ENCODE measurements at regions not wholly inside any gene's neighbourhood (a gene's known extent, or its start where the extent isn't known, plus 50 kb on each side); places are given as distances from the start of the nearest gene placed in this dataset.

DNA sequence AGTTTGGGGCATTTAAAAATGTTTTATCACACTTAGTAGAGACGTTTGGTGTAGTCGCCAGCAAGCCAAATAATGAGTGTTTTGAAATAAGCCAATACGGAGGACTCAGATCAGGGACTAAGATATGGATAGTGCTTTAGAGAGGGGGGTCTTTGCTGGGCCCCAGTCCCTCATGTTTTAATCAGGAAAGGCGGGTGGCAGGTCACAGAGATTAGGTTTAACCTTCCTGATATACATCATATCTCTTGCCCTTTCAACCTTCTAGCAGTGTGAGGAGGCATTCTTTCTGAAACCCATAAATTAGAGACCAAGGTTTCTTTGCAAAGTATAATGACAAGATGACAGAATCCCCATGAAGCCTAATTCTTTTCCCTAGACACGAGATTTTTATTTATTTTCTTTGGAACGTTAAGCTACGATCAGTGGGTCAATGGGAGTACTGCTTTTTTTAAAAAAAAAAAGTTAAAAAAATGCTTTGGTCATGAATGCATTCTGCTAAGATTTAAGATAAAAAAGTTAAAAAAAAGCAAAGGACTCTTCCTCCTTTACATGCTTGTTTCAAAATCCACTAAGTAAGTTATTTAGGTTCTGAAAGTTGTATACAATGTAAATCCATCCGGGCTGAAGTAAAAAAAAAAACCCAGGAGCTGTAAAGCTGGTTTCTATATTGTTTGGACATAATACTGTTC lies 572.1 kb upstream of the SALL1 start:
- no peak for DNase-seq (ENCODE audit: low read depth)

DNA sequence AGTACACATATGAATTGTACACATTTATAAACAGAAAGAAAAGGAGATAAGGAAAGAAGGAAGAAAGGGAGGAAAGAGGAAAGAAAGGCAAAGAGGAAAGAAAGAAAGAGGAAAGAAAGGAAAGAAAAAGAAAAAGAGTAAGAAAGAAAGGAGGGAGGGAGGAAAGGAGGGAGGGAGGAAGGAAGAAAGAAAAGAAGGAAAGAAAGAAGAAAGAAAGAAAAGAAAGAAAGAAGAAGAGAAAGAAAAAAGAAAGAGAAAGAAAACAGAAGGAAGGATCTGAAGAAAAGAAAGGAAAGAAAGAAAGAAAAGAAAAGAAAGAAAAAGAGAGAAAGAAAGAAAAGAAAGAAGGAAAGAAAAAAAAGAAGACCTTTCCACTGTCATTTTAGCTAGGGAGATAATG lies 571.4 kb upstream of the SALL1 start:
- DNase-seq (ENCODE audit: low read depth), result no peak

DNA sequence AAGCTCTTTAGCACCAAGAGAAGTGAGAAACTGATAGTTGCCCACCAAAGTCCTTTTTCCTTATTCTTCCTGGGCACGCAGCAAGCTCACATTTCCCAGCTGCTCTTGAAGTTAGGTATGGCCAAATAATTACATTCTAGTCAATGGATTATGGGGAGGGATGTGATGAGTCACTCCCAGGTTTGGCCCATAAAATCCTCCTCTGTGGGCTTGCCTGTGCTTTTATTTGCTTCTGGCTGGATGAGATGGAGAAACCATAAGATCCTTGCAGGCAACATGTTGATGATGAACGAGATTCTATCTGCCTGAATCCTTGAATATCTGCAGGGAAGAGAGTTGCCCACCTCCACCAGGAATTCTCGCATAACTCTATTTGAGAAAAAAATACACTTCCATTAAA lies 568.3 kb upstream of the SALL1 start:
- no peak for DNase-seq (ENCODE audit: low read depth)

DNA sequence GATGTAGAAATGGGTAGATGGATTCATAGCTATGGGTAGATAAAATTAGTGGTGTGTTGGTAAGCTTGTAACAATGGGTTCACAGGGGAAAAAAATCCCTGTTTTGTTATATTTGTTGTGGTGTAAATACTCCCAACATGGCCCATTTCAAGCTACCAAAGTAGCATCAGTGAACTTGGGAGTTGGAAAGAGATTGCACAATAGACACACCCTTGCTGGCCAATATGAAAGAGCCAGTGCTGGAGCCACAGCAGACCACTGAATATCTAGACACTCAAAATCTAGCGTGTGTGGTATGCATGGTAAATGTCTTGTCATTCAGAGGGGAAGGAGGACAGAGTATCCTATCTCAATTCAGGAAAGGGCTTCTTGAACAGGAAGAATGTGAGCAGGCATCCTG lies 565.1 kb upstream of the SALL1 start:
- no peak for DNase-seq (ENCODE audit: low read depth)

DNA sequence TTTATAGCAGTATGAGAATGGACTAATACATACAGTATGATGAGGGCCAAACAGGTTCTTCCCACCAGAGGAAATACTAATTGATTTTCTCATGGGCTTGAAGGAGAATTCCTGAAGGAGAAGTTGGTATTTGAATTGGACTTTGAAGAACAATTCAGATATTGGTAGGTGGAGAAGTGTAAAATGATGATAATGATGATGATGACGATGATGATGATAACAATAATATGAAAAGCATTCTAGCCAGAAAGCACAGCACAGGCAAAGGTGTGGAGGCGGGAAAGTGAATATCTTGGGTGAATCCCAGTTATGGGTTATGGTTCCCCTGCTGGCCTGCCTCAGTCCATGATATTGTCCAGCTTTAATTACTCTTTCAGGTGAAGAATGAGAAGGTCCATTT lies 562.4 kb upstream of the SALL1 start:
- no peak for DNase-seq (ENCODE audit: low read depth)

DNA sequence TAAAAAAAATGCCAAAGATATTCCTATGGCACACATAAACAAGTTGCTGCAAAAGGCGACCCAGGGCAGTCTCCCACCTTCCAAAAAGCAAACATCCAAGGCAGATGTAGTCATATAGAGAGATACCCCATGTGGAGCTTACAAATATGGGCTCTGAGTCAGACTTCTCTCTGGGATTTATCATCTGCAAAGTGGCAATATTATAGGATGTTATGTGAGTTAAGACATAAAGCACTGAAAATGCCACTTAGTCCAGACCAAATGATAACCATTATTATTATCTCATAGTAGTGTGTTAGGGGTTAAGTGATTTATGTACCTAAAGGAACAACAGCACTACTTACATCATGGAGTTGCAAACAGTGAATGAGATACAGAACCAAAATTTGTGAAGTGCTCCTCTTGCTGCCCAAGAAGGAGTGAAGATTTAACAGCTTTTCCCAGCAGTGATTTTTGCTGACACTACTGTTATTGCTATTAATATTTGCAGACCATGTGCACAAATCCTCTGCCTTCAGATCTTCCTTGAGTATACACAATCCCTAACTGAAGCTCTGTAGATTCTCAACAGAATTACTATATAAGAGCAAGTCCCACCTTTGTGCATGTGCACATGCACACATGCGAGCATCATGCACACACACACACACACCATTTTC lies 560.0 kb upstream of the SALL1 start:
- no peak for DNase-seq (ENCODE audit: low read depth)

DNA sequence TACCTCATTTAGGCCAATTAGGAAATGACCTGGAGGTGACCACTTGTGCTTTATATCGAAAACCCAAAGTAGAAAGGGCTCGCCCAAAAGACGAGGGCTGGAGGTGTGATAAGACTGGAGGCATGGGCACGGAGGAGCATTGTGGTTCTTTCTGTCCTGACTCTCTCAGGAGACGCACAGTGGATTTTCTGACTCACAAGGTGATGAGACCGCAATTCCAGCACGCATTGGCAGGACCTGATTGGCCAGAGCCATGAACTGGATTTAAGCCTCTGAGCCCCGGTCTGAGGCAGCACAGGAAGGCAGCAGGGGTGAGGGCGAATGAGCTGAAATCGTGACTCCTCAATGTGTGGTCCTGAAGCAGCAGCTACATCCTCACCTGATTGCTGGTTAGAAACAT lies 559.1 kb upstream of the SALL1 start:
- no peak for DNase-seq (ENCODE audit: low read depth)

DNA sequence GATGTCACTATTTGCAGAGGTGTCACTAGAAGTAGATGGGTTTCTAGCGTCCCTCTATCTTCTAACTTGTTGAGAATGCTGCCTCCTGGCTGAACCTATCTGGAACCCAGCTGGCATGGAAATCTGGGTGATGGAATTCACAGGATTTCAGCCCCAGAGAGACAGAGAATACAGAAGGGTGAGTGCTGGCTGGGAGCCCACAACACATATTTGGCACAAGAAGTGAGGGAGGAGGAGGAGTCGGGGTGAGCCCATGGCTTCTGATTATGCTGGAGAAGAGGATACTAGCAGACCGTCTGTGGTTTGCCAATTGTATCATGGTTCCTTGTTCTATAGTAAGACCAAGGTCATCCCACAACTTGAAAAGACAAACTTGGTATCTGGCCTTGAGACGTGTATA lies 557.8 kb upstream of the SALL1 start:
- no peak for DNase-seq (ENCODE audit: low read depth)

DNA sequence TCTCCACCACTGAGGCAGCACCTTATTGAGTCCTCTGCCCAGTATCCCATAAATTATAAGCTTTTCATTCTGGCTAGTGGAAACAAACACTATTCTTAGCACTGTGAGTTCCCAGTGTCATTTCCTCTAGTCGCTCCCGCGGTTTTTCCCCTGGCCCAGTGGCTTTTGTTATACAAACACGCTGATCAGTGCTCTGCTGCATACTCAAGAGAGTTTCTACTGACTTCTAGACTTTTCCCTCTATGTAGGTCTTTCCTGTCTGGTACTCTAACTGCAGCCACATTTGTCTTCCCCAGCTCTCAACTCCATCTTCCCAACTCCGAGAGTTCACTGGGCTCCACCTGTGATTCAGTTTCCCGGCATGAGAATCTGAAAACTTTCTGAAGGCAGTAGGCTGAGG lies 556.6 kb upstream of the SALL1 start:
- no peak for DNase-seq (ENCODE audit: low read depth)

DNA sequence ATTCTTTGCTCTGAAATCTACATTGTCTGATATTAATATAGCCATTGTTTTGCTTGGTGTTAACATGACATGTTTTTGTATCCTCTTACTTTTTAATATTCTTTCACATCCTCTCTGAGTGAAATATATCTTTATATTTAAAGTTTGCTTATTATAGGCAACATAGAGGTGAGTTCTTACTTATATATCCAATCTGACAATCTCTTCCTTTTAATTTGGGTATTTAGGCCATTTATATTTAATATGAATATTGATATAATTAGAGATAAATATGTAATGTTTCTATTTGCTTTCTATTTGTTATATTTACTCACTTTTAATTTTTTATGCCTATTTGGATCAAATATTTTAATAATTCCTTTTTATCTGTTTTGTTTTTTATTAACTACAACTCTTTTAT lies 554.1 kb upstream of the SALL1 start:
- DNase-seq (ENCODE audit: low read depth), result no peak

DNA sequence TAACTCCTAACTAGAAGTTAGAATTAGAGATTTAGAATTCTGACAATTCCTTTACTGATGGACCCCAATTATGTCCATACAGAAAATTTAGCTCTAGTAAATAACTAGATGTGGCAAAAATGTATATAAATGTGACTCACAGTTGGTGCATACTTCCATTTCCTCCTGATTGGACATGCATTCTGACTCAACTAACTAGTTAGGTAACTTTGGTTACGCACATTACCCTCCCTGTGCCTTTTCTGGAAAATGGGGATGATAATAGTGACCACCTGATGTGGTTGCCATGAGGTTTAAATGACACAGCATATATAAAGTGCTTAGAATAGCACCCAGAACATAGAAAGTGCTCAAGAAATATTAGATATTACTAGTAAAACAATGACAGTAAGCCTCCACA lies 550.0 kb upstream of the SALL1 start:
- DNase-seq (ENCODE audit: low read depth), result no peak

DNA sequence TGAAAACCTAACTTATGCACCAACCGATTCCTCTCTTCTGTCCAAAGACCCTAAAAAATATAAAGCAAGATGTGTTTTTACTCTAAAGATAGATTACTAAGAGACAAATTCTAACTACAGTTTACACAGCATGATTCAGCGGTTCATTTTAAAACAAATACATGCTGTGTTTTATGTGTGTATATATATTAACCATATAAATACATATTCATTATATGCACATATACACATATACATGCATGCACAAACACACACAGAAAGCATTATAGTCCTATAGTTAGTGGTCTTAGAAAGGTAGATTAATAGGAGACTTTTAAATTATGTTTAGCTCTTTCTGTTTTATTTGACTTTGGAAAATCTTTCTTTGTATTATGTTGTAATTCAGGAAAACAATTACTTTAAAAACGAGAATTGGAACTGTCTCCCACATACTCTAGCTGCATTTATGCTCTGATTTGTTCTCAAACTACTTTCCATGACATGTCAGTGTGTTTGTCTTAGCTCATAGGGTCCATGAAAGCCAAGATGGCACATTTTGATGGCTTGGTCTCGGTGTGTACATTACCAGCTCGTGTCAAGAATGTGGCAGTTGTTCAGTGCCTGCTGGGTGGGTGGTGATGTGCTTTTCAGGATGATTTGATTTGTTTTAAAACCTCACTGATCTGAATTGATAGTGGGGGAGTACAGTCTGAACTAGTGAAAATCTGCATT lies 548.8 kb upstream of the SALL1 start:
- DNase-seq (ENCODE audit: low read depth), result no peak

DNA sequence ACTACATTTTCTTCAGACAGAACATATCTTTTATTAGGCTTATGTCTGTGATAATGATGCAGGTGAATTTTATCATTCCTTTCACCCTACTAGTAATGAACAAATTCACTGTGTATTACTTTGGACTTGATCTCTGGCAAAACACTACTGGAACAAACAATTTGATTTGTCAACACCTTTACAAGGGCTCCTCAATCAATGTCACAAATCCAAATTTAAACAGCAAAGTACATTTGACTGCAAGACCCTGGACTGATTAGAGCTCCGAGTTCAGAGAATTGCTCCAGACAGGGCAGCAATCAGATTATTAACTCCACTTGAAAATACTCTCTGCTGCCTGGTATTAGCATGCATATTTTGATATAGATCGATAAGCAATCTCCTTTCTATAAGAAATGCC lies 547.6 kb upstream of the SALL1 start:
- DNase-seq (ENCODE audit: low read depth), result no peak

DNA sequence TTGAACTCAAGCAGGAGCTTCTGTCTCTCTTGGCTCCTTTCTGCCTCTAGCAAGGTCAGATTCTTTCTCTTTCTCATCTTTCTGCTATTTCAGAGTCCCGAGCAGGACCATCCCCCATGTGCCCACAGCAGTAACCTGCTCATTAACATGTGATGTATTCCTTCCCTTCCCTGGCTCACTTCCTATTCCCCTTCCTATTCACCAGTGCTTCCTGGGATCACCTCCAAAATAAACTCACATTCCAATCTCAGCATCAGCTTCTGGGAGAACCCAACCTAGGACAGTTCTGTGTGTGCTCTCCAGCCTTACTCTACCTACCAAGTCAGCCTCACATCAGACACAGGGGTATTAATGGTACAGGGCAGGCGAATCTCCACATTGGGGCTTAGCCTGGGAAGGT lies 546.4 kb upstream of the SALL1 start:
- no peak for DNase-seq (ENCODE audit: low read depth)

DNA sequence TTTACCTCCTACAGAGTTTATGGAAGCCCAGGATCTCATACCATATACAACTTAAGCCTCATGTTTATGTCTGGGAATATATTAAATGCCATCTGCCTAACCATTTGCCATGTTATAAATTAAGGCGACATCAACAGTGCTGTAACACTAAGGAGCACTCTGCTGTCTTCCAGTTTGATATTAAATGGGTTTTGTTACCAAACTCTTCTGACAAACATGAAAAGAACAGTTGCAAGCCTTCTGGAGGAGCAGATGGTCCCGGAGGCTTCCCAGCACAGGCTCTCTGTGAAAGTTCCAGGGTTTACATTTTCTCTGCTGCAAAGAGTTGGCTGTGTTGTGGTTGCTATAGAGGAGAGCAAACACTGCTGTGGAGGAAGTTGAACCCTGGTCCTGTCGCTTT lies 545.3 kb upstream of the SALL1 start:
- DNase-seq (ENCODE audit: low read depth), result no peak

DNA sequence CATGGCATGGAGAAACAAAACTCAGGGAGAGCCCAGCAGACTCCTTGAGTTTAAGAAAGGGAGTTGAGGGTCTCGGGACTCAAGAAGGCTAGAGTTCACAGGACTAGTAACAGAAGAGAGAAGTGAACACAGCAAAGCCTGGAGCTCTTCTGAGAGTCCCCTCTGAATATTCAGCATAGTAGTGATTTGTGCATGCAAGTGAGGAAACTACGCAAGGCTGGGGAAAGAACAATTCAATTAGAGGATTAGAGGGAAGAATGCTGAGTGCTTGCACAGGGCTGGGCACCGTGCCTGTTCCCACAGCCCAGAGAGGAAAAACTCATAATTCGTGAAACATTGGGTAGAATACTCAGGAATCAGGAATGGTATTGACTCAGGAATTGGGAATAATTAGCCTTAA lies 540.0 kb upstream of the SALL1 start:
- no peak for DNase-seq (ENCODE audit: low read depth)

DNA sequence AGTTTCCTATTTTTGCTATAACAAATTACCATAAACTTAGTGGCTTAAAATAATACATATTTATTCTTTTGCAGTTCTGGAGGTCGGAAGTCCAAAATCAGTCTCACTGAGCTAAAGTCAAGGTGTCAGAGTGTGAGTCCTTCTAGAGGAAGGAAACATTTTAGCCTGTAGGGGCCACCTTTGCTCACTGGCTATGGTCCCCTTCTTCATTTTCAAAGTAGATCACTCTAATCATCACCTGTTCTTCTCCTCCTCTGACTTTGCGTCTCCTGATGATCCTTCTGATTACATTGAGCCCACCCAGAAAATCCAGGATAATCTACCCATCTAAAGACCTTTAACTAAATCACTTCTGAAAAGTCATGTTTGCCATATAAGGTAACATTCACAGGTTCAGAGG lies 534.4 kb upstream of the SALL1 start:
- no peak for DNase-seq (ENCODE audit: low read depth)

DNA sequence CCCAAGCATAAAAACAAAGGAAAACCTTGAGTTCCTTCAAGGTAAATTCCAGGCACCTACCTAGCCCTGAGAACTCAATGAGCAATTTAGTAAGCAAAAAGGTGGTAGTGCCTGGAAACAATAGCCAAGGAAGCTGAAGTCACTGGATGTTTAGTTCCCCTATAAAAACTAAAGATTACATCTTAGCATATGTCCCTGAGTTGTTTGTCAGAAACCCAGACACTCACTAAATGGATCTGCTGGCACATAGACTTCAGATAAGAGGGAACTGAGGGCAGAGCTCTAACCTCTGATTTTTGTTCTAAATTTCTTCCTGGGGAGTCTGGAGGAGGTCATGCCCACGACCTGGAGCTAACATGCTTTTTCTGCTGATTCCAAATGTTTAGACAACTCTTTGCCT lies 532.8 kb upstream of the SALL1 start:
- DNase-seq (ENCODE audit: low read depth), result no peak

DNA sequence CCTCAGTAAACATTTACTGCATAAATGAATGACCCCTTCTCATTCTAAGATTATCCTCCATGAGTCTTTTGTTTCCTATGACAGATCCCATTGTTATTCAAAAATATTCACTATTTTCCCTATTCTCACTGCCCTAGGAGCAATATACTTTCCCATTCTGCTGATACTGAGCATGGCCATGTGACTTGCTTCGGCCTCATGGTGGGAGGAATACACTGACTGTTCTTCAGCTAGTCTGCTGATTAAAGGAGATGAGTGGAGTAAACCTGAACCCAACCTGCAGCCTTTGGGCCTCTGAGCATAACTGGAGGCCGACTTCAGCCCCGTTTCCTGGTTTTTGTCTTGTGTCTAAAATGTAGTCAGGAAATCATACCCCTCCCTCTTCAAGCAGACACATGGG lies 531.8 kb upstream of the SALL1 start:
- no peak for DNase-seq (ENCODE audit: low read depth)

DNA sequence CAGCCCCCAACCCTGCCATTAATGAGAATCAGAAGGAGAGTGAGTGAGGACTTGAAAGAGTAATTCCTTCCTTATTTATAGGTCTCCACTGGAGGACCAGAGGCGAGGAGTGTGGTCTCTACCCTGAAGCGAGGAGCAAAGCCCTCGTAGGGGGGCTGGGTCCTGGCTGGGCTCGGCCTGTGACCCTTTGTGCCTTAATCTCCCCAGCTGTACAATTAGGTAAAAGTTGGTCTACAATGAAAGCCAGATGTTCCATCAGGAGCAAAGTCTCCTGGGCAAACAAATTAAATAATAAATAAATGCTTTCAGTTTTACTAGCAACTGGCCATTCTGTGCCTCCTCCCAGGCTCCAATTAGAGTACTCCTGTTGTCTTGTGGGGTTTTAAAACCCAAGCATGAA lies 523.5 kb upstream of the SALL1 start:
- DNase-seq (ENCODE audit: low read depth), result no peak

DNA sequence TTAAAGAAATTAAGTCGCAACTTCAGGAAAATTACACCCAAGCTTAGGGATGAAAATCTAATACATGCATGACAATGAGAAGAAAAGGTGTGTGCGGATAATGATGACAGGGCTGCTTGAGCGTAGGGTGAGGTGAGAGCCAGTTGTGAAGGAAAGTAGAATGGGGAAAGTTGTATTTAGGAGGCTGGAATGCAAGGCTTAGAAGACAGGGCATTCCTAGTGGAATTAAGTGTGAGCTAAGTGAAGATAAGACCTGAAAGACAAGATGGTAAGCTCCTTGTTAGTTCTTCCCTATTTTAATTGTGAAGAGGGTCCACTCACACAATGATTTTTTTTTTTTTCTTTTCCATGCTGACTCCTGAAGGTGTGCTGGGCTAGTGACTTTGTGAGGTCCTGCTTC lies 519.5 kb upstream of the SALL1 start:
- DNase-seq (ENCODE audit: low read depth), result no peak

DNA sequence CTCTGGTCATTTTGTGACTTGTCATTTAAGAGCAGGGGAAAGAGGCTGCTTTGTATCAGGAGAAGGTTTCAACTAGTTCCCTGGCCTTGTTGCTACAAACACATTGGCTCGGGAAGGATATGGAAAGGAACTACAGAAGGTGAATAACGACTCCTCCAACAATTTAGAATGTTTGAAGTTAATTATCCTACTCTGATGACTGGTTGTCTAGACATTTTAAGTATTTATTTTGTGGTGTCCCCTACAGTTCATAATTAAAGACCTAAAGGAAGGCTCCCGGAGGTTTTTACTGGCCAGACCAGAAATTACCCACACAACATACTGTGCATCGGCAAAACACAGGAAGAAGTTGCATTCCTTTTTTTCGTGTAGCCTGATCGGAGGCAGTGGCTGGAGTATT lies 515.8 kb upstream of the SALL1 start:
- DNase-seq (ENCODE audit: low read depth), result no peak

DNA sequence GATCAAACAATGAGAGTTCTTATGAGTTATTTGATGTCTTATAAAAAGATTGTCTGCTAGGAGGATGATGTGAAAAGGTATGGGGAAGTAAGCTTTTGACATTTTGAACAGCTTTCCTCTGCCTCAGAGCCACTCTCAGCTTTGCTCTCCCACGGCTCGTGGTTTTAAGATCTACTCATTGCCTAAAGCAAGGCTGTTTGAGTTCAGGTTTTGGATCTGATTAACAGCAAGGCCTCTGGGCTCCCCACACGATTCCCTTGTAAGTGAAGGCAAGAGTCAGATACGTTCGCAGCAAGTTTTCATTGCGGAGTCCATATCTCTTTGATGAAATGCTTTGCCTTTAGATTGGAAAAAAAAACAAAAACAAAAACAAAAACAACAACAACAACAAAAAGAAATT lies 515.0 kb upstream of the SALL1 start:
- DNase-seq (ENCODE audit: low read depth), result no peak

Data from stimulated activated CD8-positive, alpha-beta memory T cell treated with anti-CD3 and anti-CD28 coated beads, Interleukin-12 subunit alpha, Interleukin-12 subunit beta, amount 100 ng/mL, for 1 hour (primary cell).